Psoas muscle (tissue), 7 donors: ENCODE measurements at regions not wholly inside any gene's neighbourhood (a gene's known extent, or its start where the extent isn't known, plus 50 kb on each side); places are given as distances from the start of the nearest gene placed in this dataset.

ENCODE experiments used
- ATAC-seq, 4 donors: fragments of 200-7000 bp; cut with Tn5 transposase; one replicate each; pipeline ENCODE4 v1.9.1; 2020; ENCODE audit warnings: moderate library complexity in 3 of 4, mild to moderate bottlenecking in 2 of 4
- DNase-seq, 2 donors: peaks; one replicate each; pipeline ENCODE4 v3.0.0-alpha.2; 2020
- H3K27ac ChIP-seq: fragments of 200-600 bp; one replicate; pipeline ENCODE4 v1.8.0; 2022
- H3K27me3 ChIP-seq, 3 donors: fragments of 200-600 bp in 1 of 3; one replicate each; pipeline versions ENCODE4 v1.6.1 to v1.8.0; 2013 to 2022; ENCODE audit warnings: low read length in 2 of 3, mild to moderate bottlenecking in 2 of 3, moderate library complexity in 1 of 3; ENCODE audit not compliant: insufficient read depth in 3 of 3
- H3K36me3 ChIP-seq, 2 donors: fragments of 200-600 bp in 1 of 2; one replicate each; pipeline versions ENCODE4 v1.6.1 to v1.8.0; 2013 to 2022; ENCODE audit warnings: low read depth in 1 of 2, mild to moderate bottlenecking in 1 of 2, moderate library complexity in 1 of 2; ENCODE audit not compliant: insufficient read depth in 1 of 2
- H3K4me1 ChIP-seq: fragments of 200-600 bp; one replicate; pipeline ENCODE4 v1.8.0; 2022
- H3K4me3 ChIP-seq: fragments of 200-600 bp; one replicate; pipeline ENCODE4 v1.8.0; 2022; ENCODE audit warnings: mild to moderate bottlenecking
- H3K9me3 ChIP-seq: fragments of 200-600 bp; one replicate; pipeline ENCODE4 v1.8.0; 2022
- CTCF ChIP-seq: fragments of 200-600 bp; IDR thresholded peaks from one replicate; pipeline ENCODE4 v1.8.0; 2022; ENCODE audit warnings: antibody characterized with exemption
- whole genome bisulfite sequencing, 3 donors: extraction: QIAGEN DNeasy Blood & Tissue Kit; methylation state at CpG; one replicate each; pipeline versions ENCODE4 v1.1.6 to v1.1.7; 2013; 5-methylcytosine and 5-hydroxymethylcytosine counted together
- intact Hi-C, 2 donors: fragments of 100-400 bp; cut with DNase I; formaldehyde crosslinking; loops; one replicate each; pipeline versions ENCODE4 v1.11.0 to v1.14.2; 2022
- donor health status: healthy with polysubstance abuse.
- donor health status: DM: no; HTN: no; CAD: no; lungs with moderate emphysema.
- donor health status: Bipolar disorder and iron deficiency.
- donor health status: healthy.
- donor health status: DM: yes; HTN: yes; CAD: no.
- donor health status: DM: no; HTN: no; CAD: no.
- donor health status: DM: yes; HTN: yes; CAD: no.

DNA sequence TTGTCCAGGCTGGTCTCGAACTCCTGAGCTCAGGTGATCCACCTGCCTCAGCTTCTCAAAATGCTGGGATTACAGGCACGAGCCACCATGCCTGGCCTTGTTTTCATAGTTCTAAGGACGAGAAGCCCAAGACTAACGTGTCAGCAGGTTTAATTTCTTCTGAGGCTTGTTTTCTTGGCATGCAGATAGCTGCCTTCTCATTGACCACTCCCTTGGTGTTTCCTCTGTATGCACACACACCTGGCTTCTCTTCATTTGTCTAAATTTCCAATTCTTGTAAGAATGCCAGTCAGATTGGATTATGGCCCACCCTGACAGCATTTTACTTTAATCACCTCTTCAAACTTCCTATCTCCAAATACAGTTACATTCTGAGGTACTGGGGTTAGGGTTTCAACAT lies 72.5 kb upstream of the CTSC start:
- H3K27ac ChIP-seq, result no peak overlapping the region
- intact Hi-C loops, result no loop called here
- WGBS, 3 donors, result 59 to 70% (median 66%) methylated on average over 4 of the region's 4 CpGs
- TF ChIP-seq CTCF, result no peak
- ATAC-seq (no peak), DNase-seq (no peak)
- no peaks in the 10 kb centered on the region for H3K36me3 ChIP-seq
- H3K9me3 ChIP-seq, result no peaks in the 10 kb centered on the region
- no peaks in the 10 kb centered on the region for H3K4me1 ChIP-seq
- H3K4me3 ChIP-seq, result no peak overlapping the region
- H3K27me3 ChIP-seq, result no peaks in the 10 kb centered on the region

- no peaks in the 10 kb centered on the region for H3K9me3 ChIP-seq
- no peaks in the 10 kb centered on the region for H3K36me3 ChIP-seq
- no peaks in the 10 kb centered on the region for H3K4me1 ChIP-seq
- intact Hi-C loops, result no loop called here
- DNase-seq (no peak), ATAC-seq (no peak)
- no peak for TF ChIP-seq CTCF
- H3K4me3 ChIP-seq, result no peak overlapping the region
- no peaks in the 10 kb centered on the region for H3K27me3 ChIP-seq
- H3K27ac ChIP-seq, result no peak overlapping the region
Measured at GRCh38 chr11:88406876-88407275, 69.3 kb upstream of the CTSC start.

- Histone ChIP-seq H3K4me1 (no peaks in the 10 kb centered on the region), H3K27ac (no peak overlapping the region), H3K27me3 (no peaks in the 10 kb centered on the region), H3K4me3 (no peak overlapping the region), H3K9me3 (no peaks in the 10 kb centered on the region), H3K36me3 (no peaks in the 10 kb centered on the region)
- ATAC-seq, result no peak
- intact Hi-C loops, result no loop called here
- 62 to 69% (median 68%) methylated on average over 4 of the region's 4 CpGs for WGBS, 3 donors
- no peak for DNase-seq
- TF ChIP-seq CTCF, result no peak
Measured at GRCh38 chr11:88405853-88406252, 68.3 kb upstream of the CTSC start.

GRCh38 chr11:88404932-88405710 lies 67.6 kb upstream of the CTSC start:
- no peaks in the 10 kb centered on the region for H3K27me3 ChIP-seq
- no peak overlapping the region for H3K27ac ChIP-seq
- ATAC-seq, result no peak
- 76 to 86% (median 85%) methylated on average over 1 of the region's 1 CpG for WGBS, 3 donors
- no peaks in the 10 kb centered on the region for H3K36me3 ChIP-seq
- H3K4me1 ChIP-seq, result no peaks in the 10 kb centered on the region
- no peaks in the 10 kb centered on the region for H3K9me3 ChIP-seq
- H3K4me3 ChIP-seq, result no peak overlapping the region
- TF ChIP-seq CTCF, result no peak
- no peak for DNase-seq
- intact Hi-C loops, result no loop called here

DNA sequence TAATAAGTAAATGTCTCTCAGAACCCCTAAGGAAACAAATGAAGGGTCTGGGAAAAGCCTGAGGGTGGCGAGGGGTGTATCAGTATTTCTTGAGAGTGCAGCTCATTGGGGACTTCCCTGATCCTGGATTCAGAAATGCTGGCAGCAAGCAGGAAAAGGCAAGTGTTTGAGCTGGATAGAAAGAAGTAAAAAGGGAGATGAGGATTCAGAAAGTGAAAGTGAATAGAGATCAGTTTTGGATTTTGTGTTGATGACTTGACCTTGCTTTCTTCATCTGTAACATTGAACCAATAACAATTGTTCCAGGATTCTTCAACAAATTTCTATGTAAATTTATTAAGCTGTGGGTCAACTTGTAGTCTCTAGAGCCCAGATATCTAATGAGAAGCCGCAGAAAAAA lies 66.9 kb upstream of the CTSC start:
- intact Hi-C loops, result no loop called here
- no peaks in the 10 kb centered on the region for H3K36me3 ChIP-seq
- no peak for DNase-seq
- no peak for ATAC-seq
- no peaks in the 10 kb centered on the region for H3K4me1 ChIP-seq
- H3K4me3 ChIP-seq, result no peak overlapping the region
- no peaks in the 10 kb centered on the region for H3K9me3 ChIP-seq
- no peaks in the 10 kb centered on the region for H3K27me3 ChIP-seq
- no peak for TF ChIP-seq CTCF
- no peak overlapping the region for H3K27ac ChIP-seq
- 71 to 92% (median 76%) methylated on average over 2 of the region's 2 CpGs for WGBS, 3 donors
